Hematopoietic multipotent progenitor cell (in vitro differentiated cells): ENCODE measurements at regions not wholly inside any gene's neighbourhood (a gene's known extent, or its start where the extent isn't known, plus 50 kb on each side); places are given as distances from the start of the nearest gene placed in this dataset.
"Not testable (repeated sequence)": the region's sequence is repeated elsewhere in the genome, so short reads cannot be mapped to it uniquely, and the experiment has no call there.

Experiments used
- DNase-seq, 3 donors: peaks; one replicate each; pipeline ENCODE4 v3.0.0-alpha.2; 2011 to 2015; ENCODE audit warnings: low read depth in 2 of 3, low spot score in 2 of 3

DNA sequence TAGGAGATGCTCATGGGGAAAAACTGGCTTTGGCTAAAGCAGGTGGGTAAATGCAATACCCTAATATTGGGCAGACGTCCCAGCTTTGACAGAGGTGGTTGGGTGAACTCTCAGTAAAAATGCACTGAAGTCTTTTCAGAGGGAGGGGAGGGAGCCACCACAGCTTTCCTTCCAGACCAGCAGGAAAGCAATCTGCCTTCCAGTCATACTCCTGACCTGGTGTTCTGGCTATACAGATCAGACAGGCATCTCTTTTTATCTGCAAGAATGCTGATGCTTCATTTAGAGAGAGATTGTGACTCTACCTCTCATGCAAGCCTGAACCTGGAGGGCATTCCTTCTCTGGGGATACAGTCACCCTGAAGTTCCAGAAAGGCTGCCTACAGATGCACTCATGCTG is 52.6 kb upstream of the ICA1 start:
- DNase-seq = no peak

DNA sequence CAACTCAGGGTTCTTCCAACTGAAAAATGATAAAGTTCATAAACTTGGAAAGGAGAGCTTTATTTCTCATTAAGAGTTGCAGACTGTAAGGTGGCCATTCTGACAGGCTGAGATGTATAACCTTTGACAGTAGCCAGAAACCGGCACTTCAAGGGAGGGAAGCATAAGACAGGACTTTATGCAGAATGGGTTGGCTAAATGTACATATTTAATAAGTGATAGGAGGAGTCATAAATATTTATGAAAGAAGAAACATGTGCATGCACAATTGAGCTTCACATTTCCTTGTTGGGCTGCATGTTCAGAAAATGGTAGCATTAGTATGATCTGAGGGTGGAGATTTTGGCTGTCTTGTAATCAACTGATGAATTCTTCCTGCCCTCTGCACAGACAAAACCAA is 57.1 kb upstream of the ICA1 start:
- no peak for DNase-seq

DNA sequence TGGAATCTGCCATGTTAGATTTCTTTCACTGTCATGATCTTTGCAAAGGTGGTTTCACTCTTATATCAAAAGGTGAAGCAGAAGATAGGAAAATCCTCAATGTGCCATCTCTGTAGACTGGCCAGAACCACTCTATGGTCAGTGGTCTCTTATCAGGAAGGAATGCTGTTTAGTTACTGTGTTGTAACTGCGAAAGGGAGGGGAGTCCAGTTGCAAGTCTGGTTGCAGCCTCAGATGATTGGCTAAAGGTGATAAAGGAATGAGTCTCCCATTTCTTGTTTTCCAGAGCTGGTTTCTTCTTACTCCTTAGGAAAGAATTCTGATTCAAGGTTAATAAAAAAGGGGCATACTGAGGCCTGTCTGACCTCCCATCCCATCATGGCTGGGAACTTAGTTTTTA is 58.2 kb upstream of the ICA1 start:
- DNase-seq = no peak

DNA sequence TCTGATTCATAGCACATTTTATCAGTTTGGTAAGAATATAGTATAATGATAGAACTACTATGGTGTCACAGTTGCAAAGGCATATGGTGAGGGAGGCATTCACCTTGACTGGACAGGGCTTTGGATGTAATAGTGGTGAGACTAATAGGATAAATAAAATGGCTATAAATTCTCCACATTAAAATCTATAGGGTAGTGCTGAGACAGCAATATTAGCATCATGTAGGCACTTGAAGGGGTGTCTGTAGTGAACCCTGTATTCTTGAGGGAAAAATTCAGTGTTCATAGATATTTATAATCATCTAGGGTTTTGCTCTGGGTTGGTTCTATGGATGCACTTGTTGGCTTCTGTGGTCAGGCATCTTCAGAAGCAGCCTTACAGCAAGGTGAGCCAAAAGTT is 59.3 kb upstream of the ICA1 start:
- no peak for DNase-seq

DNA sequence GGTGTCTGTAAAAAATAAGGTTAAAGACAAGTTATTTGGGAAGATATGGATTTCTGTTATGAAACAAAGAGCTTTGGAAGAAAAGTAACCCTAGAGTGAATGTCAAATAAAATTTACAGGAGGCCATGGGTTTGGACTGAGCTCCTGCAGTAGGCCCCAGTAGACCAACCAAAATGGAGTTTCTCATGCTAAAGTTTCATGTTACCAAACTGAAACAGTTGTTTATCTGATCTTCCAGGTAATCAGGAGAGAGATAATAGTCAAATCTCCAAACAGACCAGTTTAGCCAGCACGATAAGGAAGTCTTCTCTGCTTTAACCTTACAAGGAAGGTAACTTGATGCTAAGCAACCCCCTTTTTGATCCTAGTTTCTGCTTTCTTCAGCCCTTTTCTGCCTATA is 60.7 kb upstream of the ICA1 start:
- DNase-seq = no peak

DNA sequence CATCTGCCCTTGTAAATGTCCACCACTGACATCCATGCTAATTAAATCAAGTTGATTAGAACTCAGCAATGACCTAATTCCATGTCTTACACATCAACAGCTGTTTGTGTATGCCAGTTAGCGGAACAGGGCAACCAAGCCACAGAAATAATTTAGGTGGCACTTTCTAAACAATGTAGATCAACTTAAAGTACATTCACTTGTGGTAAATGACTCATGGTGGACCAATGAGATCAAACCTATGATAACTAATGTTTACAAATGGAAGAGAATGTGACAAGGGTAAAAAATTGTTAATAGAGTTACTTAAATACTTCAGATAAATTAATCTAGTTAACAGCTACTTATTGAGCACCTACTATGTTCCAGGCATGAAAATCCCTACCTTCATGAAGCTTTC is 63.1 kb upstream of the ICA1 start:
- no peak for DNase-seq

DNA sequence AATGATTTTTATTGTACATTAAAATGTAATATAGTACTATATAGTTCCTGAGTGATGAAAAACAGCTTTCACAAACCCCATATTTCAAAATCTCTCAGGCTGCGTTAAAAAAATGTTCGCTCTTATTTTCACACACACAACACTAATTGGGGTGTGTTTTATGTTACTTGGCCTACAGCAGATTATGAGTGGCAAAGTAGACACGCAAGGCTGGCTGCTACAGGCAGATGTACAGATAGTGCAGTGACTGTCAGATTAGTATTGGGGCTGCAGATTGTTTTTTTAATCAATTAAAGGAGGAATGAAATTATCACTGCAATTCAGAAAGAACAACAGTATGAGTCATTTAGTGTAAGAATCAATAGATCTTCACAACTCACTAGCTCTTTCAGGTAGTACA is 65.2 kb upstream of the ICA1 start:
- no peak for DNase-seq

DNA sequence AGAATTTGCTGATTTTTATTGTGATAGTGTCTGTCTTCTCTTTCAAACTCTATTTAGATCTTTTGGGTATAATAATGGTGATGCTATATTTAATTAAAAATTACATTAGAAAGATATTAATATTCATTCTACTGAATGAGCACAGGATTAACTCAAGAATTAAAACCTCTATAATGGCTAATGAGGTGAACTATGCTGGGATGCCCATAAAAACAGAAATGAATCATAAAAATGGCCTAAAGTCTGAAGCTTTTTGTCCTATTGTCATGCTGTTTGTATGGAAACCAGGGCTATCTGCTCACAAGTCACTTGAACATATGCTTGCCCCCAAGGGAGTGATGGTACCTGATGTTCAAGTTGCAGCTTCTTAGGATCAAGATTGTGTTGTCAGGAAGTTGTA is 76.2 kb upstream of the ICA1 start:
- no peak for DNase-seq

DNA sequence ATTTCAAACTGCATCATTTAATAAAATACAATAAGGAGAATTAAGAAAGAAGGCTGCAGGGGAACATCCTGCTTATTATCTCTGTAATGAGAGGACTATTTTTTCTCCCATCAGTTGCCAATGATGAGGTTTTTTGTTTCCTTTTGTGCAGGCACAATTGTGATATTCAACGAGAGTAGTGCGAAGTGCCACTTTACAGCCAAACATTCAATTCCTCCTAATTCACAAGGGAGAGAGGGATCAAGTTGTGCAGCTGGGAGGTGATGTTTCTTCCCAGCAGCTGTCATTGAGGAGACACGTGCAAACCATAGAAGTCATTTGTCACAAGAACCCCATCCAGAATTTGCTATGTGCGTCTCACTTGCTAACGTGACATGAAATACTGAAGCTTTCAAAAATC is 81.6 kb upstream of the ICA1 start:
- DNase-seq = no peak

DNA sequence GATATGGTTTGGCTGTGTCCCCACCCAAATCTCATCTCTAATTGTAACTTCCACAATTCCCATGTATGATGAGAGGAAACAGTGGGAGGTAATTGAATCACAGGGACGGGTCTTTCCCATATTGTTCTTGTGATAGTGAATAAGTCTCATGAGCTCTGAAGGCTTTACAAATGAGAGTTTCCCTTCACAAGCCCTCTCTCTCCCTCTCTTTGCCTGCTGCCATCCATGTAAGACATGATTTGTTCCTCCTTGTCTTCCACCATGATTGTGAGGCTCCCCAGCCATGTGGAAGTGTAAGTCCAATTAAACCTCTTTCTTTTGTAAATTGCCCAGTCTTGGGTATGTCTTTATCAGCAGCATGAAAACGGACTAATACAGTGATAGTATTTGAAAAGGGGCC is 85.4 kb upstream of the ICA1 start:
- not testable (repeated sequence) for DNase-seq

DNA sequence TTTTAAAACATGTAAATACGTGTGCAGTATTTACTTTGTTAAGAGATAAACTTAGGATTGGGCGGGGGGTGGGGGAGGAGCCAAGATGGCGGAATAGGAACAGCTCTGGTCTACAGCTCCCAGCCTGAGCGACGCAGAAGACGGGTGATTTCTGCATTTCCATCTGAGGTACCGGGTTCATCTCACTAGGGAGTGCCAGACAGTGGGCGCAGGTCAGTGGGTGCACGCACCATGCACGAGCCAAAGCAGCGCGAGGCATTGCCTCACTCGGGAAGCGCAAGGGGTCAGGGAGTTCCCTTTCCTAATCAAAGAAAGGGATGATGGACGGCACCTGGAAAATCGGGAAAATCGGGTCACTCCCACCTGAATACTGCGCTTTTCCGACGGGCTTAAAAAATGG is 81.8 kb upstream of the NXPH1 start:
- not testable (repeated sequence) for DNase-seq

DNA sequence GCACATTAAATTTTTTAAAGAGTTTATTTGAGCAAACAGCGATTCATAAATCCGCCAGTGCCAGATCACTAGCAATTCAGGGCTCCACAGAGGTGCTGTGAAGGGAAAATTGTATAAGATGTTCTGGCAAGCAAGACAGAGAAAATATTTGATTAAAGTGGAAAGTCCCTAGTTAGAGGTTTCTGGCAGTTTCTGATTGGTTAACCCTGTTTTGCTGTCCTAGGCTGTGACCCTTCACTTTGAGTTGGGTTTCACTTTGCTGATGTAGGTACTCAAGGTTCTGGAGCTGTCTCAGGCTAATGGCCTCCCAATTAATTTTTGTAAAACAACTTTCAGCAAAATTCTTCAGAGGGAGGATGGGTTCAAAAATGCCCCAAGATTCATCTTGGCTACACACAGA is 79.4 kb upstream of the NXPH1 start:
- DNase-seq = no peak

DNA sequence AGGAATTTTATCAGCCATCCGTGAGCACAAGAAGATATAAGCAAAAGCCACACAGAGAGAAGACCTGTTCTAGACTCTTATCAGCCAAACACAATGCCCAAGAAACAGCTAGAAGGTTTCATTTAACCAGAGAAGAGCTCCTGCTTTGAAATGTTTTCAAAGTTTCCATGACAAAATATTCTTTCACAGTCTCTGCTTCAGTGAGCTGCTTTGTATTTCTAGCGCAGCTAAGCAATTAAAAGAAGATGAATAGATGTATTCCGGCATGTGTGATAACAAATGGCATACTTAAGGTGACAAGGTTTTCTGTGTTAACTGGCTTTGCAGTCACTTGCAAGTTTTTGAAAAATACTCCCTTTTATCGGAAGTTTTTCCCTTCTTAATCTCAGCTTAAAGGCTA is 78.9 kb upstream of the NXPH1 start:
- DNase-seq = no peak

DNA sequence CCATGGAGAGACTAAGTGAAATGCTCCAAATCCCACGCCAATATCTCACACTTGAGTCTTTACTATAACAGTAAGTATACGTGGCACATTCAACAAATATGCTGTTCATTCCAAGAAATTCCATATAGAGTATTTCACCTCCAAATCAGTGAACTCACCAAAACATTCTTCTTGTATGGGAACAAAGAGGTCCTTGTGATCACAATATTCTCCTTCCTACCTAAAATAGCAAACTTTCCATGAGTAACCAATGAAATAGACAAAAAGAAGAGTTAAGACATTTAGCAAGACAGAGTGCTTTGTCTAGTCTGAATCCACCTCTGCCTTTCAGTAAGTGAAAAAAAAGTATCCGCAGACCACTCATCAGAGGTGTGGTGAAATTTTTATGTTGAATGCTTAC is 77.3 kb upstream of the NXPH1 start:
- no peak for DNase-seq

DNA sequence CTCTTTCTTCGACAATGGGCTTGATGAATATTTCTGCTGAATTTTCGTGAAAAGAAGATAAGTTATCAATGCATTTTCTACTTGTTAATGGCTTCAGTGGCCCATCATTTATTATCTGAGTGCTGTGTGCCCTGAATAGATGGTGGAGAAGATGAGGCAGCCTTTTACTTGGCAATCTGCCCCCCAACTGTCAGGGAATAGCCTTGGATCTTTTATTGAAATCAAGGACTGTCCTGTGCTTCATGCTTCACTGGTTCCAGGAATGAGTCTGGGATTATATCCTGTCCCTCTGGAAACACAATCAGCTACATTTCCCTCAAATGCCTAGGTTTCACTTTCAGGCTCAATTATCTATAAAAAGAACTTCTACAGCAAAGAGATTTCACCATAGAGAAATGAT is 75.9 kb upstream of the NXPH1 start:
- no peak for DNase-seq

DNA sequence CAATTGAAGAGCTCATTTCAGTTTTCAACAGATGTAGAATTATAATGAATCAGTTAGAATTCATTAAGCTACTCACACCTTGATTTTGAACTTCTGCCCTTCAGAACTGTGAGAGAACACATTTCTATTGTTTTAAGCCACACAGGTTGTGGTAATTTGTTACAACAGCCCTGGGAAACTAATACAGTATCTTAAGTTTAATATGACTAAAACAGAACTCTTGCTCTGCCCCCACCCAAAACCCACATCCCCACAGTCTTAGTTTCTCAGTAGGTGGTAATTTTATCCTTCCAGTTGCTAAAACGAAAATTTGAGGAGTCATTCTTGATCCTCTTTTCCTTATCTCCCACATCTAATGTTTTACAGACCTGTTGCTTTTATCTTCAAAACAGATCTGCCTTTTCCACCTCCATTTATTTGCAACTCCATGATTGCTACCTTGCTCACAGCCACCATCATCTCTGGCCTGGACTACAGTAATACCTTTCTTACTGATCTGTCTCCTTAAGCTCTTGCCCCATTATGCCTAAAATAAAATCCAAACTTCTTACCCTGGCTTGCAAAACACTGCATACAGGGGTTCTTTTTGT is 72.8 kb upstream of the NXPH1 start:
- DNase-seq = no peak

DNA sequence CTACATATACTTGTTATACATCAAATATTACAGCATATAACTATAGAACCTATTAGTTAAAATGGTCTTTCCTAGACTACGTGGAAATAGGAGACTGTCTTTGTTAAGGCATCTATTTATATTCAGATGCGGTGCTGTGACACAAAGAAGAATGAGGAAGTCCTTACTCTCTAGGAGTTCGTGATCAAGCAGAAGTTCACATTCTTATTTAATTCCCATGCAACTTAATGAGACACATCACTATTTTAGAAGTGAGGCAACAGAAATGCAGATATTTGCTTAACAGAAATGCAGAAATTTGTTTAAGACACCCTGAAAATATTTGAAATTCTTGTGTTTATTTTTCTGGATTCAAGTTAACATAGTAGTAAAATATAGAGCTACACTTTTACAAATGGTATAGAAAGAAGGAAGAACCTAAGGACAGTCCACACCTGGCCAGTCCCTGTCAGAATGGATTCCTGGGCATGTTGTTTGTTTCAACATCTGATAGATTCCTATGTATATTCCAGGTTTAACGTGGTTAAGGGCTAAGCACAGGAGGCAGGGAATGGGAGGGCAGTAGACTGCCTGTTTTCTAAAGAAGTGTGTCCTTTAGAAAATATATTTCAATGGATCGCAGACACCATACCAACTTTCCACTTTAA is 70.6 kb upstream of the NXPH1 start:
- DNase-seq = peak in 1 of 3 donors; percentile 21

DNA sequence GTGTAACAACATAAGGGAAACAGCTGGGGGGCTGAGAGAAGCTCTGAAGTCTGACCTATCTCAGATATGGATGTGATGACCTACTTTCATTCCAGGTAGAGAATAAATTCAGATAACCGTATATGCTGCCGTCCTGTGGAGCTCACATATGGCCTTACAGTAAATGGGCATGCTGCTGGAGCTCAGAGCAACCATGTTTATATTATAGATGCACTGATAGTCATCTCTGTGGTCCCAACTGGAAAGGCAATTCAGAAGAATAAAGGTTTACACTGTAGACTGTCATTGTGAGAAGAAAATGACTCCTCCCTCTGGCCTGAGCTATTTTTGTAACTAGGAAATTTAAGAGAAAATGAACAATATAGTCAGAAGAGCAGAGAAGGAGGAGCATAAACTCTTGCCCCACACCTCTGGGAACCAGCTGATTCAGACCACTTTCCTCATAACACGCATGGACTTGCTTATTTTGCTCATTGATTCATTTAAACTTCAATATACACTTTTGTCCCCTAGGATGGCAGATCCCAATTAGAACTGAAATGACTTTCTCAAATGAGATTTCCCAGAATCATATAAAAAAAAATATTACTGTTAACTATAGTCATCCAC is 69.9 kb upstream of the NXPH1 start:
- no peak for DNase-seq

DNA sequence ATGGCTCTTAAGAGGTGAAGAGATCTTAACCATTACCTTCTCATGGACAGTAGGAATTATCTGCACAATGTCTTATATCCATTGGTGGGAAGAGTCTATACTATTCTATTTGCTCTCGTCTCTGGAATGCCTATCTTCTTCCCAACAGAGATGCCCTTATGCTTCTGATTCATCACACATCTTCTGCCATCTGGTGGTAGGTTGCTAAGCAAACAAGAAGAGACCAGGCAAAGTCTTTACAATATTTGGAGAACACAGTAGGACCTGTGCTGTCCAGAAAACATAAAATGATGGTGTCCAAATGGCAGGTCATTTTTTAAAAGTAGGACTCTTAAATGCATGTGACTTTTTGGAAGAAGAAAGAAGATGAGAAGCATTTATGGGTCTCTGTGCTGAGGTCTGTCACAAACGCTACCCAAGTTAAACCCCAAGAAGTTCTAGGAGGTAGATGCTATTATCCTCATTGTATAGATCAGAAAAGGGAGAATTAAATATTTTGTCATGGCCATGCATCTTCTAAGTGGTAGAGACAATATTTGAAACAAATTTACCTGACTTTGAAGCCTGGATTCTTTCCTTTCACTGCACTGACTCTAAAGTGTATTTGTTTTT is 67.8 kb upstream of the NXPH1 start:
- DNase-seq = peak in 1 of 3 donors; percentile 6

DNA sequence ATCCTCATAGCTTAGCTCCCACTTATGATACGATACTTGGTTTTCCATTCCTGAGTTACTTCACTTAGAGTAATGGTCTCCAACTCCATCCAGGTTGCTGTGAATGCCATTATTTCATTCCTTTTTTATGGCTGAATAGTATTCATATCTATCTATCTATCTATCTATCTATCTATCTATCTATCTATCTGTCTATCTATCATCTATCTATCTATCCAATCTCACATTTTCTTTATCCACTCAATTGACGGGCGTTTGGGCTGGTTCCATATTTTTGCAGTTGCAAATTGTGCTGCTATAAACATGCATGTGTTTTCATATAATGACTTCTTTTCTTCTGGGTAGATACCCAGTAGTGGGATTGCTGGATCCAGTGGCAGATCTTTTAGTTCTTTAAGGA is 65.4 kb upstream of the NXPH1 start:
- not testable (repeated sequence) for DNase-seq

DNA sequence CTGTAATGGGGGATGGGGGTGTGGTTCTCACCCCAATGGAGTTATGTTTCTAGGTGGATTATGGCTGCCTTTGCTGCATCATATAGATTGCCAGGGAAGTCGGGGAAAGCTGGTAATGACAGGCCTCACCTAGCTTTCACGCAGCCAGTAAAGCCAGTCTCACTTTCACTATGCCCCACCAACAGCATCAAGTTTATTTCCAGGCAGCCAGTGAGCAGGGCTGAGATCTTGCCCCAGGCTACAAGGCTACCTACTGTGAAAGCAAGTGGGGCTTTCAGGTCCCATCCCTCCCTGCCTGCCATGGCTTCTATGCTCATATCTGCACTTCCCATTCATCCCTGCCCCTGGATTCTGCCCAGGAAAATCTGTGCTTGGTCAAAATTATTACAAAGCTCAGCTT is 61.7 kb upstream of the NXPH1 start:
- no peak for DNase-seq

DNA sequence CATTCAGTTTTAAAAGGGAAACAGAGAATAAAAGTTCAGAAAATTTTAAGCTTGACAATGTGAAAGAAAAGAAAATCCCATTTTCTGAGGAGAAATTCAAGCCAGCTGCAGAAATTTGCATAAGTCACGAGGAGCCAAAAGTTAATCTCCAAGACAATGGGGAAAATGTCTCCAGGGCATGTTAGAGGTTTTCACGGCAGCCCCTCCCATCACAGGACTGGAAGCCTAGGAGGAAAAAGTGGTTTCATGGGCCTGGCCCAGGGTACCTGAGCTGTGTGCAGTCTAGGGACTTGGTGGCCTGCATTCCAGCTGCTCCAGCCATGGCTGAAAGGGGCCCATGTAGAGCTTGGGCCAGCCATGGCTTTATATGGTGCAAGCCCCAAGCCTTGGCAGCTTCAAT is 59.6 kb upstream of the NXPH1 start:
- no peak for DNase-seq
